ENCODE measurements at regions not wholly inside any gene's neighbourhood (a gene's known extent, or its start where the extent isn't known, plus 50 kb on each side); places are given as distances from the start of the nearest gene placed in this dataset.

DNA sequence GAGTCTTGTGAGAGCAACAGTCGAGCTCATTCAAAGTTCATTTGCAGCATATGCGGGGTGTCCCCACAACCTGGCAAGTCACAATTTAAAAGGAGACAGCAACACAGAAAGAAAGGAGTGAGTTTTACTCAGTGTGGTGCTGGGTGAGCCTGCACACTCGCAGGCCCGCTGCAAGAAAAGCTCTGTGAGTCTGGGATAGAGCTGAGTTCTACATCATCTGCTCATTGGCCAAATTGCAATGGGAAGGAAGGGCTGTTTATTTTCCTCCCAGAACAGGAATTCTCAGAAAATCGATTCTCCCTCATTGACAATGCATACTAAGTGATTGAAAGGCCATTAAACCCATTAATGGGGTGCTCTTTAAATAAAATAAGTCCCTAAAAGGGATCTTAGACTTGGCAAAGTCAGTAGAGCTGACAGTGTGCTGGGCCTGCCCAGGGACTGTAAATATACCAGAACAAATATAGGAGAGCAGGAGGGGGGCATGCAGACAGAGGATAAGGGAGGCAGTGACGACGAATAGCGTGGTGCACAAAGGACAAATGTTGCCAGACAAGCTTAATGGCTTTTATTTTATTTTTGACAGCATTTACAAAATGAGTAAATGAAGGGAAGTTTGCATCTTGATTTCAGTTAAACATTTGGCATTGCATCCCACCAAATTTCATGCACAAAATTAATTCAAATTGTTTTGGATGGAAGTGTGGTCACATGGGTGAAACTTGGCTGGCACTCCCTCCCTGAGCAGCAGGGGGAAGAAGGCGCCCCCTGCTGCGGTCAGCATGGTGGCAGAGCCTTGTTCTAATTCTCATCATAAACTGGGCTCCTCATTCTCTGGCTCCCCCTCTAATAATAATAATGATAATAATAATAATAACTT lies 215.7 kb downstream of the SNX10 start:
- H3K27me3 ChIP-seq, result no peaks in the 10 kb centered on the region
- peak overlapping the region; percentile 16 for H3K27ac Mint-ChIP-seq
- no peaks in the 10 kb centered on the region for H3K79me2 ChIP-seq (ENCODE audit: low read depth)
- H3K4me1 Mint-ChIP-seq, result peaks cover 22% of the 10 kb centered on the region
- H3K4me1 ChIP-seq, result peaks cover 14% of the 10 kb centered on the region
- no peak overlapping the region for H3K4me2 ChIP-seq
- H3K9me3 ChIP-seq (ENCODE audit: low read depth), result no peaks in the 10 kb centered on the region
- no peaks in the 10 kb centered on the region for H4K20me1 ChIP-seq (ENCODE audit: low read depth)
- H3K36me3 Mint-ChIP-seq, result no peaks in the 10 kb centered on the region
- no peak overlapping the region for H3K4me3 ChIP-seq
- no peak overlapping the region for H3K9ac ChIP-seq
- no peak overlapping the region for H3K27ac ChIP-seq
- TF ChIP-seq CTCF (IDR thresholded peaks at IDR 0.05) (no peak), EZH2phosphoT487 (IDR thresholded peaks at IDR 0.05) (no peak), EZH2 (IDR thresholded peaks at IDR 0.05) (no peak)
- no peaks in the 10 kb centered on the region for H3F3A ChIP-seq (ENCODE audit: low read depth)
- H3K4me3 Mint-ChIP-seq, result no peak overlapping the region
- DNase-seq (ENCODE audit: low spot score), result no peak
- no peak overlapping the region for H2AFZ ChIP-seq (replicated peaks)
- peaks cover 5% of the 10 kb centered on the region for H3K9me3 Mint-ChIP-seq
- H3K27me3 Mint-ChIP-seq (ENCODE audit: insufficient read depth, low read depth), result peaks cover 6% of the 10 kb centered on the region
- H3K36me3 ChIP-seq, result no peaks in the 10 kb centered on the region

DNA sequence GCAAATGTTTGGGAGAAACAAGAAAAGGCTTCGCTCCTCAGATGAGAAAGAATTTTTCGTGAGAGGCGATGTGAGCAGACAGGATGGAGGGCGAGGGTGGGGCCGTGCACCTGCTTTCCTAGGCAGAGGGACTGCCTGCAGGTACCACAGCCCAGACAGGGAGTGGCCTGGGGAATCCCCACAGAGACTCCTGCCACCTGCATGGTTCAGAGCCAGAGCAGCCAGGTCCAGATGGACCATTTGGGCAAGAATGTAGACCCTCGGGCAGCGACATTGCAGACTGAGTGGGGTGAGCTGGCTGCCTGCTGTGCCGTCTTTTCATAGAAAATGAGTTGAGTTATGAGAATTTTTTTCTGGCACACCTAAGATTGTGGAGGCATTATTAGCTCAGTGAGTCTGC lies 216.8 kb downstream of the SNX10 start:
- H3K27me3 ChIP-seq, result no peaks in the 10 kb centered on the region
- H4K20me1 ChIP-seq (ENCODE audit: low read depth), result no peaks in the 10 kb centered on the region
- Mint-ChIP-seq H3K27me3 (ENCODE audit: insufficient read depth, low read depth) (peaks cover 2% of the 10 kb centered on the region), H3K27ac (peak overlapping the region; percentile 88), H3K4me3 (no peak overlapping the region), H3K4me1 (peaks cover 22% of the 10 kb centered on the region), H3K9me3 (peaks cover 5% of the 10 kb centered on the region), H3K36me3 (no peaks in the 10 kb centered on the region)
- no peak for DNase-seq (ENCODE audit: low spot score)
- H3K27ac ChIP-seq, result no peak overlapping the region
- peaks cover 14% of the 10 kb centered on the region for H3K4me1 ChIP-seq
- peak overlapping the region; percentile 9 for H2AFZ ChIP-seq (replicated peaks)
- H3K4me3 ChIP-seq, result no peak overlapping the region
- H3K36me3 ChIP-seq, result no peaks in the 10 kb centered on the region
- no peak overlapping the region for H3K4me2 ChIP-seq
- TF ChIP-seq EZH2 (IDR thresholded peaks at IDR 0.05), result no peak
- TF ChIP-seq EZH2phosphoT487 (IDR thresholded peaks at IDR 0.05), result no peak
- TF ChIP-seq CTCF (IDR thresholded peaks at IDR 0.05), result no peak
- no peak overlapping the region for H3K9ac ChIP-seq
- no peaks in the 10 kb centered on the region for H3K79me2 ChIP-seq (ENCODE audit: low read depth)
- H3F3A ChIP-seq (ENCODE audit: low read depth), result no peaks in the 10 kb centered on the region
- H3K9me3 ChIP-seq (ENCODE audit: low read depth), result no peaks in the 10 kb centered on the region

DNA sequence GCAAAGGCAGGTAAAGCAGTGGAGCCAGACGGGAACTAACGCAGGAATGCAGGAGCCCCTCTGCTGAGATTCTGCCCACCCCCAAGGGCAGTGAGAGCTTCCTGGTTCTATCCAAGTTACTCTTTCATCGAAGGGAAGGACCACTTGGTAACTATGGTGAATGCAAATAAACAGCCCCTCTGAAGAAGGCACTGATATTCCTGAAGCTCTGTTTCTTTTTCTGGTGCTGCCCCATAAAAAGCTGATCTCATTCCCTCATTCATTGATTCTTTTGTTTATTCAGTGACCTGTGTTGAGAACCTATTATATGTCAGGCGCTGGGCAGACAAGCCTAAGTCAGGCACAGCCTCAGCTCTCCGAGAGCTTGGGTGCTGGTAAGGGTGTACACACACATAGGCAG lies 217.3 kb downstream of the SNX10 start:
- peak; percentile 15 for DNase-seq (ENCODE audit: low spot score)
- peaks cover 22% of the 10 kb centered on the region for H3K4me1 Mint-ChIP-seq
- Histone ChIP-seq H3F3A (ENCODE audit: low read depth) (no peaks in the 10 kb centered on the region), H3K9me3 (ENCODE audit: low read depth) (no peaks in the 10 kb centered on the region), H3K27me3 (no peaks in the 10 kb centered on the region), H3K27ac (no peak overlapping the region), H3K36me3 (no peaks in the 10 kb centered on the region), H3K9ac (no peak overlapping the region), H4K20me1 (ENCODE audit: low read depth) (no peaks in the 10 kb centered on the region), H2AFZ (replicated peaks) (peak overlapping the region; percentile 9), H3K4me1 (peaks cover 14% of the 10 kb centered on the region), H3K4me3 (no peak overlapping the region), H3K4me2 (no peak overlapping the region), H3K79me2 (ENCODE audit: low read depth) (no peaks in the 10 kb centered on the region)
- peaks cover 2% of the 10 kb centered on the region for H3K27me3 Mint-ChIP-seq (ENCODE audit: insufficient read depth, low read depth)
- TF ChIP-seq EZH2phosphoT487 (IDR thresholded peaks at IDR 0.05), result no peak
- TF ChIP-seq EZH2 (IDR thresholded peaks at IDR 0.05), result no peak
- no peak for TF ChIP-seq CTCF (IDR thresholded peaks at IDR 0.05)
- H3K9me3 Mint-ChIP-seq, result peaks cover 5% of the 10 kb centered on the region
- H3K27ac Mint-ChIP-seq, result peak overlapping the region; percentile 88
- H3K36me3 Mint-ChIP-seq, result no peaks in the 10 kb centered on the region
- H3K4me3 Mint-ChIP-seq, result no peak overlapping the region

All from neural progenitor cell (in vitro differentiated cells).